Esophagus squamous epithelium (tissue), 5 donors: ENCODE measurements at regions not wholly inside any gene's neighbourhood (a gene's known extent, or its start where the extent isn't known, plus 50 kb on each side); places are given as distances from the start of the nearest gene placed in this dataset.
A peak's percentile ranks its signal among the peaks of the same experiment; 100 is the strongest.

Experiments
- DNase-seq: peaks from one replicate; lab custom pipeline; 2025; lab: John Stamatoyannopoulos, UW
- H3K27ac ChIP-seq, 4 donors: fragments of 200-600 bp; sonication (generic); one replicate each; pipeline ENCODE4 v1.5.1; 2016 to 2019; ENCODE audit warnings: mild to moderate bottlenecking in 1 of 4
- H3K27me3 ChIP-seq, 4 donors: fragments of 200-600 bp; sonication (generic); 1 replicate in 3 of 4; 2 replicates in 1 of 4; pipeline versions ENCODE4 v1.5.1 to v1.6.0; 2017 to 2021; ENCODE audit warnings: antibody characterized with exemption in 1 of 4
- H3K36me3 ChIP-seq, 3 donors: fragments of 200-600 bp; sonication (generic); one replicate each; pipeline ENCODE4 v1.5.1; 2016 to 2019
- H3K4me1 ChIP-seq, 3 donors: fragments of 200-600 bp; sonication (generic); one replicate each; pipeline ENCODE4 v1.5.1; 2017 to 2019
- H3K4me3 ChIP-seq, 4 donors: fragments of 200-600 bp; sonication (generic); 1 replicate in 3 of 4; 2 replicates in 1 of 4; pipeline ENCODE4 v1.5.1; 2016 to 2019; ENCODE audit warnings: mild to moderate bottlenecking in 2 of 4, moderate library complexity in 1 of 4
- H3K9me3 ChIP-seq, 3 donors: fragments of 200-600 bp; sonication (generic); one replicate each; pipeline ENCODE4 v1.5.1; 2016 to 2019
- POLR2A ChIP-seq, 4 donors: fragments of 450-650 bp; IDR thresholded peaks; one replicate each; pipeline ENCODE4 v1.6.1; 2017; ENCODE audit warnings: antibody characterized with exemption in 4 of 4, mild to moderate bottlenecking in 4 of 4, moderate library complexity in 3 of 4
- WGBS, 2 donors: methylation state at CpG; one replicate each; pipeline ENCODE4 v1.1.5; 2018; 5-methylcytosine and 5-hydroxymethylcytosine counted together
- intact Hi-C: fragments of 100-400 bp; cut with DNase I; formaldehyde crosslinking; loops from one replicate; pipeline ENCODE4 v1.15.0; 2022
- TF ChIP-seq, protein P1 (sequence below), 6 experiments: fragments of 450-650 bp in 4 of 6; fragments of 200-600 bp in 2 of 6; sonication (generic) in 2 of 6; IDR thresholded peaks; one replicate each; pipeline ENCODE4 v1.5.1; 2016 to 2019; ENCODE audit warnings: antibody characterized with exemption in 6 of 6, mild to moderate bottlenecking in 4 of 6, moderate library complexity in 4 of 6
- donor health status: DM: yes; HTN: yes; CAD: no.

DNA sequence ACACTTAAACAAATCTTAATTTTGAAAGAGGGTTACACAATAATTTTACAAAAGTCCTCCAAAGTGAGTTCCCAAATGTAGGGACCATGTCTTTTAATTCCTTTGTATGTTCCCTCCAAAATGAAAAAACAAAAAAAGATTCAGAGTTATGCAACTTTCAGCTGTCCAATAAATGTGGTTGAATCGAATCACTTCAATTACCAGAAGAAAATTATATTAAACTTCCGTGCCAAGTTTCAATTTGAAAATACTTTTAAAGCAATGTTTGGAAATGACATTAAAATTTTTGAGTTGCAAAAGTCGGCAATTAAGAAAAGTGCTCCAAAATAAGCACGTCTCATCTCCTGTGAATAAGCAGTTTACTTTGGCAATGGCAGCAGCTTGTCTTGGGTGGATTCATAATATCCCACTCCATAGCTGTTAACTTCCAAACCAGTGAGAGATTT lies 60.3 kb upstream of the C1GALT1 start:
- intact Hi-C loops: no loop called here
- no peaks in the 10 kb centered on the region for H3K9me3 ChIP-seq

DNA sequence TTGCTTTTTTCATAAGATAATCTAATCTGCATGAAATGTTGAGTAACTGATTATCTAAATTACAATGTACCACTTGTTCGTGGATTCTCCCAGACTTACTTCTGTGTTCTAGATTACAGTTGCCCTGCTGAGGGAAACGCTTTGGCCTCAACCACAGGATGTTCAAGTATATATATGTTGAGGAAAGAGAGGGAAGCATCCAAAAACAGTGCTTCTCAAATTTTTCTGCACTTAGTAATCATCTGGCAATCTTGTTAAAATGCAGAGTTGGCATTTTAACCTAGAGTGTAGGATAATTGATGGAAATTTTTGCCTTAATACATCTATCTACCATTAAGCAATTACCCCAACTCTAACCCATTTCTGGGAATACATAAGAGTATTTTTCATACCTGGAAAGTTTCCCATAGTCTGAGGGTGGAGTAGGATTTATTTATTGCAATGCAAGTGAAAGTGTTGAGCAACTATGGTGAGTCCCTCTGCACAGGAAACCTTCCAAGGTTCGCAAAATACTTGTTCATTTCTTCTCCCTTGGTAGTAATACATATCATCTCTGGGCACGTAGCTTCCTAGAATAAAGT lies 59.6 kb upstream of the C1GALT1 start:
- no peak for DNase-seq
- Histone ChIP-seq H3K4me3 (no peak overlapping the region), H3K4me1 (peaks cover 0 to 20% (median 7%) of the 10 kb centered on the region in 3 donors), H3K9me3 (no peaks in the 10 kb centered on the region), H3K27ac (peak overlapping the region in 3 of 4 donors; percentile 19 to 57 (median 26)), H3K36me3 (no peaks in the 10 kb centered on the region), H3K27me3 (no peaks in the 10 kb centered on the region)
- intact Hi-C loops: no loop called here
- no peak for TF ChIP-seq POLR2A (IDR thresholded peaks at IDR 0.05)
- TF ChIP-seq, protein P1, sequence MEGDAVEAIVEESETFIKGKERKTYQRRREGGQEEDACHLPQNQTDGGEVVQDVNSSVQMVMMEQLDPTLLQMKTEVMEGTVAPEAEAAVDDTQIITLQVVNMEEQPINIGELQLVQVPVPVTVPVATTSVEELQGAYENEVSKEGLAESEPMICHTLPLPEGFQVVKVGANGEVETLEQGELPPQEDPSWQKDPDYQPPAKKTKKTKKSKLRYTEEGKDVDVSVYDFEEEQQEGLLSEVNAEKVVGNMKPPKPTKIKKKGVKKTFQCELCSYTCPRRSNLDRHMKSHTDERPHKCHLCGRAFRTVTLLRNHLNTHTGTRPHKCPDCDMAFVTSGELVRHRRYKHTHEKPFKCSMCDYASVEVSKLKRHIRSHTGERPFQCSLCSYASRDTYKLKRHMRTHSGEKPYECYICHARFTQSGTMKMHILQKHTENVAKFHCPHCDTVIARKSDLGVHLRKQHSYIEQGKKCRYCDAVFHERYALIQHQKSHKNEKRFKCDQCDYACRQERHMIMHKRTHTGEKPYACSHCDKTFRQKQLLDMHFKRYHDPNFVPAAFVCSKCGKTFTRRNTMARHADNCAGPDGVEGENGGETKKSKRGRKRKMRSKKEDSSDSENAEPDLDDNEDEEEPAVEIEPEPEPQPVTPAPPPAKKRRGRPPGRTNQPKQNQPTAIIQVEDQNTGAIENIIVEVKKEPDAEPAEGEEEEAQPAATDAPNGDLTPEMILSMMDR (IDR thresholded peaks at IDR 0.05): no peak
- WGBS, 2 donors: 21 to 28% methylated on average over 4 of the region's 4 CpGs

More for the DNA sequence above, 60.3 kb upstream of the C1GALT1 start:
- no peaks in the 10 kb centered on the region for H3K36me3 ChIP-seq
- no peaks in the 10 kb centered on the region for H3K27me3 ChIP-seq
- H3K4me3 ChIP-seq: no peak overlapping the region
- DNase-seq: no peak
- TF ChIP-seq POLR2A (IDR thresholded peaks at IDR 0.05): no peak
- TF ChIP-seq, protein P1 (IDR thresholded peaks at IDR 0.05): no peak
- peak overlapping the region in 2 of 4 donors; percentile 26 to 57 for H3K27ac ChIP-seq
- H3K4me1 ChIP-seq: peaks cover 0 to 20% (median 7%) of the 10 kb centered on the region in 3 donors
- whole genome bisulfite sequencing, 2 donors: 34 to 36% methylated on average over 4 of the region's 4 CpGs

DNA sequence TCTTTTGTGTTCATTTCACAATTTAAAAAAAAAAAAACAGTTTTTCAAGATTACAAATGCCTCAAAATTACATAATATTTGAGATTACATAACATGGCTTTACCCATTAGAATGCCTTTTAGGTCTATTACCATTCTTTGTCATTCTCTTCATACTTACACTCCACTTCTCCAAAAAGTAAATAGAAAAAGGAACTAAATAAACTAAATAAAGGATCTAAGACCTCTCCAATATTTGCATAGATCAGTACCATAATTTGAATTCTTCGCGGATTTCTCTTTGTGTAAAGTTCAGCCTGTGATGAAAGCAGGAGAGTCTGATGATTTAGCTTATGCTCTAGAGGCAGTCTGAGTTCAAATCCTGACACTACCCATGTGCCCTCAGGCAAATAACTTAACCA lies 56.4 kb upstream of the C1GALT1 start:
- no peak for DNase-seq
- no peak overlapping the region for H3K4me3 ChIP-seq
- H3K4me1 ChIP-seq: peaks cover 0 to 20% (median 7%) of the 10 kb centered on the region in 3 donors
- TF ChIP-seq, protein P1 (IDR thresholded peaks at IDR 0.05): no peak
- TF ChIP-seq POLR2A (IDR thresholded peaks at IDR 0.05): no peak
- no peaks in the 10 kb centered on the region for H3K27me3 ChIP-seq
- intact Hi-C loops: no loop called here
- H3K9me3 ChIP-seq: no peaks in the 10 kb centered on the region
- H3K36me3 ChIP-seq: no peaks in the 10 kb centered on the region
- WGBS, 2 donors: 80 to 82% methylated on average over 2 of the region's 2 CpGs
- H3K27ac ChIP-seq: no peak overlapping the region

DNA sequence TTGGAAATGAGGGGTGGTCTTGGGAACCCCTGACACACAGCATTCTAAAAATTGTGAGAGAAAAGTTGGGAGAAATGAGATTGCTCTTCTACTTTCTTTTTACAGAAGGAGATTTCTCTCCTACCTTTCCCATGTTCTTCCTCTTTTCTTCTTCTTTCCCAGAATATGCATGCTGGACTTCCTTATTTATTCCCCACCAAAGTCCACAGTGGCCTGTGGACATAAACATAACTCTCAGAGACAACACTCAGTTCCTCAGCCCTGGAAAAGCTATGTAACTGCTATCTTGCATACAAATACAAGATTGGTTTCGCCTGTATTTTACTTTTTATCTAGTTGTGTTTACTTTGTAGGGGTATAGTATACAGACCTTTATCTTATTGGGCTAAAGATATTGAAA lies 54.6 kb upstream of the C1GALT1 start:
- no peak overlapping the region for H3K27ac ChIP-seq
- 91 to 94% methylated on average over 1 of the region's 1 CpG for WGBS, 2 donors

DNA sequence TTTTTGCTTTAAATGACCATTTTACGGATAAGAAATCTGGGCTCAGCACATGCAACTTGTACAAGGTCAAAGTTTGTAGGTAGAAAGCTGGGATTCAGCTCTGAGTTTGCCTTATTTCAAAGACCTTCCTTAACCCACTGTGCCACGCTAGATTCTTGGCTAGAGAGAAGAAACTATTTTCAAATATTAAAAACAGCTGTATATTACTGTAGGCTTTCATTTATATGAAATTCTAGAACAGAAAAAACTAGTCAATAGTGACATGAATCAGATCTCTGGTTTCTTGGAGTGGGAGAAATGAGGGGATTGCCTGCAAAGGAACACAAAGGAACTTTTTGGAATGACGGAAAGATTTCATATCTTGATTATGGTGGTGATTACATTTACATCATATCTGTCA lies 53.0 kb upstream of the C1GALT1 start:
- H3K27me3 ChIP-seq: no peaks in the 10 kb centered on the region
- no peaks in the 10 kb centered on the region for H3K9me3 ChIP-seq
- no peak overlapping the region for H3K27ac ChIP-seq
- no peaks in the 10 kb centered on the region for H3K4me1 ChIP-seq
- no peaks in the 10 kb centered on the region for H3K36me3 ChIP-seq
- no peak for DNase-seq
- intact Hi-C loops: no loop called here
- TF ChIP-seq, protein P1 (IDR thresholded peaks at IDR 0.05): no peak
- H3K4me3 ChIP-seq: no peak overlapping the region
- WGBS, 2 donors: 90 to 96% methylated on average over 3 of the region's 3 CpGs

More for the DNA sequence above, 54.6 kb upstream of the C1GALT1 start:
- intact Hi-C loops: no loop called here
- no peaks in the 10 kb centered on the region for H3K27me3 ChIP-seq
- H3K4me1 ChIP-seq: peaks cover 0 to 12% (median 5%) of the 10 kb centered on the region in 3 donors
- H3K36me3 ChIP-seq: no peaks in the 10 kb centered on the region
- no peaks in the 10 kb centered on the region for H3K9me3 ChIP-seq
- no peak overlapping the region for H3K4me3 ChIP-seq
- DNase-seq: no peak
- TF ChIP-seq, protein P1 (IDR thresholded peaks at IDR 0.05): no peak
